T-cell (primary cell): ENCODE measurements at regions not wholly inside any gene's neighbourhood (a gene's known extent, or its start where the extent isn't known, plus 50 kb on each side); places are given as distances from the start of the nearest gene placed in this dataset.

ENCODE experiments used
- ATAC-seq, 4 experiments: fragments of 200-7000 bp in 3 of 4; fragments of 150-1000 bp in 1 of 4; cut with Tn5 transposase; replicated peaks in 1 of 4; 1 replicate in 3 of 4; 2 replicates in 1 of 4; pipeline ENCODE4 v1.10.0; 2021; ENCODE audit warnings: moderate library complexity in 3 of 4, mild to moderate bottlenecking in 2 of 4, moderate number of reproducible peaks in 1 of 4
- CTCF ChIA-PET, 2 donors: fragments of 300-600 bp; sonication (Branson Sonifier 250); formaldehyde crosslinking; loops; one replicate each; lab custom pipeline; 2022; ENCODE audit warnings: antibody characterized with exemption in 2 of 2; lab: Charles Lee
- POLR2A ChIA-PET, 2 donors: fragments of 300-600 bp; sonication (Branson Sonifier 250); formaldehyde crosslinking; loops; one replicate each; lab custom pipeline; 2022; ENCODE audit warnings: antibody characterized with exemption in 2 of 2; lab: Charles Lee
- DNase-seq, 35 experiments: peaks; one replicate each; pipeline versions ENCODE4 v3.0.0 to v3.0.0-alpha.2; 2013 to 2023
- H3K27ac ChIP-seq: one replicate; pipeline ENCODE4 v1.5.1; 2013; ENCODE audit warnings: low read length
- H3K27me3 ChIP-seq, 2 experiments: replicated peaks in 1 of 2; 1 replicate in 1 of 2; 2 replicates in 1 of 2; pipeline versions ENCODE4 v1.6.1 to v1.7.0; 2013; ENCODE audit warnings: low read length in 1 of 2, mixed read lengths in 1 of 2; ENCODE audit not compliant: control insufficient read depth in 2 of 2, insufficient read depth in 2 of 2; ENCODE audit errors: extremely low read depth in 1 of 2
- H3K36me3 ChIP-seq, 2 donors: 1 replicate in 1 of 2; 2 replicates in 1 of 2; pipeline versions ENCODE4 v1.6.1 to v1.7.0; 2013; ENCODE audit warnings: low read length in 1 of 2; ENCODE audit not compliant: control insufficient read depth in 2 of 2, insufficient read depth in 1 of 2; ENCODE audit errors: extremely low read depth in 1 of 2
- H3K4me1 ChIP-seq, 2 experiments: 1 replicate in 1 of 2; 2 replicates in 1 of 2; pipeline versions ENCODE4 v1.6.1 to v1.7.0; 2013; ENCODE audit warnings: low read length in 2 of 2, mixed read lengths in 1 of 2; ENCODE audit not compliant: insufficient read depth in 2 of 2, control insufficient read depth in 1 of 2; ENCODE audit errors: extremely low read depth in 1 of 2
- H3K4me3 ChIP-seq, 2 donors: 1 replicate in 1 of 2; 2 replicates in 1 of 2; pipeline versions ENCODE4 v1.5.1 to v1.7.0; 2013; ENCODE audit warnings: mild to moderate bottlenecking in 2 of 2, low read length in 1 of 2, moderate library complexity in 1 of 2; ENCODE audit not compliant: control insufficient read depth in 1 of 2; ENCODE audit errors: extremely low read depth in 1 of 2
- H3K9me3 ChIP-seq: 2 replicates; pipeline ENCODE4 v1.7.0; 2013
- H3K27ac Mint-ChIP-seq, 2 donors: one replicate each; pipeline ENCODE4 v1.8.0; 2020 to 2021; ENCODE audit warnings: mild to moderate bottlenecking in 2 of 2, mixed read lengths in 2 of 2
- H3K27me3 Mint-ChIP-seq, 2 donors: one replicate each; pipeline ENCODE4 v1.8.0; 2021 to 2022; ENCODE audit warnings: mixed read lengths in 2 of 2
- H3K36me3 Mint-ChIP-seq: one replicate; pipeline ENCODE4 v1.8.0; 2021; ENCODE audit warnings: mixed read lengths
- H3K4me1 Mint-ChIP-seq, 3 donors: one replicate each; pipeline ENCODE4 v1.8.0; 2020 to 2022; ENCODE audit warnings: mixed read lengths in 3 of 3, mild to moderate bottlenecking in 1 of 3
- H3K4me3 Mint-ChIP-seq, 3 donors: one replicate each; pipeline ENCODE4 v1.8.0; 2020 to 2022; ENCODE audit warnings: mild to moderate bottlenecking in 3 of 3, mixed read lengths in 3 of 3, moderate library complexity in 3 of 3
- H3K9me3 Mint-ChIP-seq, 3 donors: one replicate each; pipeline ENCODE4 v1.8.0; 2020 to 2022; ENCODE audit warnings: mixed read lengths in 3 of 3
- WGBS: methylation state at CpG from one replicate; pipeline ENCODE4 v1.1.5; 2013; ENCODE audit warnings: missing lambda C conversion rate; ENCODE audit not compliant: insufficient coverage; 5-methylcytosine and 5-hydroxymethylcytosine counted together

DNA sequence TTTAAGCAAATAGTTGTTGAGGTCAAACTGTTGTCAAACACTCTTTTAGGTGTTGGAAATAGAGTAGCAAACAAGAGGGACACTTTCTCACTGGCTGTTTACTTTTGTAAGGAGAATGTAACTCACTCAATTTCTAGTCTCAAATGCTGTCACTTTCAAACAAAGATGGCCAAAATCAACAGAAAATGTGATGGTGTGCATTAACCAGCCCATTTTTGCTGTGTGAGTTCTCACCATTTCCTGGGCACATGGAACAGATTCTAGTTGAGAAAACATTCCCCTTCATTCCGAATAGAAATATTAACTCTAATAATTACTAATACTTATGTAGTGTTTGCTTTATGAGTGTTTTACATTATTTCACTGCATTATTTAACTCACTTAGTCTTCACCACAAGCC is 128.2 kb upstream of the XYLT1 start:
- Histone ChIP-seq H3K4me1 (no peaks in the 10 kb centered on the region), H3K27ac (no peak overlapping the region), H3K36me3 (no peaks in the 10 kb centered on the region), H3K27me3 (peaks cover 0 to 7% of the 10 kb centered on the region in 2 experiments), H3K4me3 (no peak overlapping the region), H3K9me3 (no peaks in the 10 kb centered on the region)
- Mint-ChIP-seq H3K27me3 (peaks cover 9 to 15% of the 10 kb centered on the region in 2 donors), H3K9me3 (peaks cover 0 to 14% (median 0%) of the 10 kb centered on the region in 3 donors), H3K4me1 (no peaks in the 10 kb centered on the region), H3K36me3 (peaks cover 5% of the 10 kb centered on the region), H3K27ac (no peak overlapping the region), H3K4me3 (no peak overlapping the region)
- WGBS: no CpG with 5 or more reads among the region's 1 CpG
- CTCF ChIA-PET: interaction anchor here in 1 of 2 donors (1.5 kb wide), 1 partner anchor 20 kb away, joined by 3 read pairs; no protein-coding TSS in a partner anchor
- ATAC-seq: no peak
- POLR2A ChIA-PET: interaction anchor here in 1 of 2 donors (0.6 kb wide), 1 partner anchor 91 kb away, joined by 3 read pairs; no protein-coding TSS in a partner anchor
- no peak for DNase-seq

- ATAC-seq (peak in 1 of 4 experiments; percentile 59), DNase-seq (peak in 24 of 35 experiments; percentile 2 to 55 (median 18))
- Histone ChIP-seq H3K36me3 (no peaks in the 10 kb centered on the region), H3K27me3 (peaks cover 0 to under 1% of the 10 kb centered on the region in 2 experiments), H3K9me3 (no peaks in the 10 kb centered on the region), H3K27ac (peak overlapping the region; percentile 80), H3K4me1 (peaks cover 0 to 4% of the 10 kb centered on the region in 2 experiments), H3K4me3 (no peak overlapping the region)
- Mint-ChIP-seq H3K9me3 (peaks cover 3 to 6% (median 5%) of the 10 kb centered on the region in 3 donors), H3K27me3 (peaks cover 7 to 26% of the 10 kb centered on the region in 2 donors), H3K27ac (peak overlapping the region; percentile 1 to 79), H3K36me3 (no peaks in the 10 kb centered on the region), H3K4me1 (peaks cover 0 to 6% (median 5%) of the 10 kb centered on the region in 3 donors), H3K4me3 (peak overlapping the region in 1 of 3 donors; percentile 35)
- ChIA-PET CTCF (interaction anchor here in 1 of 2 donors (0.5 kb wide), 1 partner anchor 10 kb away, joined by 3 read pairs; no protein-coding TSS in a partner anchor), POLR2A (interaction anchor here (0.7 kb wide), 2 partner anchors 120 to 245 kb away, joined by 3 read pairs; no protein-coding TSS in a partner anchor)
- WGBS: 68% methylated on average over 2 of the region's 12 CpGs
Measured at GRCh38 chr16:17591655-17592405, 121.1 kb upstream of the XYLT1 start.

DNA sequence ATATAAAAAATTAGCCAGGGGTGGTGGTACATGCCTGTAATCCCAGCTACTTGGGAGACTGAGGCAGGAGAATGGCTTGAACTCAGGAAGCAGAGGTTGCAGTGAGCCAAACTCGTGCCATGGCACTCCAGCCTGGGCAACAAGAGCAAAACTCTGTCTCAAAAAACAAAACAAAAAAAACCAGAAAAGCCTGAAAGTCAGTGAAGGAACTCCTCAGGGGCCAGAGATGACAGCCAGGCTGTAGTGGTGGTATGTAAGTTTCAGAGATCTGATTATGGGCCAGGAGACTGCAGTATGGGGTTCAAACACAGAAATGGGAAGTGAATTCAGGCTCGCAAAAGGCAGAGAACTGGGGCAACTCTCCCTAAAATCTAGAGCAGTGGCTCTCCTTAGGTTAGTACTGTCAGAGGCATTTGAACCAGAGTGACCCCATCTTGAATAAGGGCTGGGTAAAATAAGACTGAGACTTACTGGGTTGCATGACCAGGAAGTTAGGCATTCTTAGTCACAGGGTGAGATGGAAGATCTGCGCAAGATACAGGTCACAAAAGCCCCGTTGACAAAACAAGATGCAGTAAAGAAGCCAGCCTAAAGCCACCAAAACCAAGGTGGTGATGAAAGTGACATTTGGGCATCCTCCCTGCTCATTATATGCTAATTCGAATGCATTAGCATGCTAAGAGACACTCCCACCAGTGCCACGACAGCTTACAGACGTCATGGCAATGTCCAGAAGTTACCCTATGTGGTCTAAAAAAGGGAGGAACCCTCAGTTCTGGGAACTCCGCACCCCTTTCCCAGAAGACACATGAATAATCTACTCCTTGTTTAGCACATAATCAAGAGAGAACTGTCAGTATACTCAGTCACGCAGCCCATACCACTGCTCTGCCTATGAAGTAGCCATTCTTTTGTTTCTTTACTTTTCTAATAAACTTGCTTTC is 120.2 kb upstream of the XYLT1 start:
- DNase-seq (peak in 30 of 35 experiments; percentile 3 to 65 (median 34)), ATAC-seq (peak; percentile 38 to 78 (median 59))
- Mint-ChIP-seq H3K27me3 (peaks cover 7 to 26% of the 10 kb centered on the region in 2 donors), H3K36me3 (no peaks in the 10 kb centered on the region), H3K27ac (peak overlapping the region; percentile 34 to 79), H3K4me1 (peaks cover 0 to 6% (median 5%) of the 10 kb centered on the region in 3 donors), H3K9me3 (peaks cover 3 to 7% (median 5%) of the 10 kb centered on the region in 3 donors), H3K4me3 (peak overlapping the region in 1 of 3 donors; percentile 35)
- CTCF ChIA-PET: no interaction called here
- Histone ChIP-seq H3K4me1 (peaks cover 0 to 4% of the 10 kb centered on the region in 2 experiments), H3K36me3 (no peaks in the 10 kb centered on the region), H3K27me3 (no peaks in the 10 kb centered on the region), H3K27ac (peak overlapping the region; percentile 80), H3K9me3 (no peaks in the 10 kb centered on the region), H3K4me3 (no peak overlapping the region)
- WGBS: 66% methylated on average over 7 of the region's 9 CpGs
- POLR2A ChIA-PET: no interaction called here

DNA sequence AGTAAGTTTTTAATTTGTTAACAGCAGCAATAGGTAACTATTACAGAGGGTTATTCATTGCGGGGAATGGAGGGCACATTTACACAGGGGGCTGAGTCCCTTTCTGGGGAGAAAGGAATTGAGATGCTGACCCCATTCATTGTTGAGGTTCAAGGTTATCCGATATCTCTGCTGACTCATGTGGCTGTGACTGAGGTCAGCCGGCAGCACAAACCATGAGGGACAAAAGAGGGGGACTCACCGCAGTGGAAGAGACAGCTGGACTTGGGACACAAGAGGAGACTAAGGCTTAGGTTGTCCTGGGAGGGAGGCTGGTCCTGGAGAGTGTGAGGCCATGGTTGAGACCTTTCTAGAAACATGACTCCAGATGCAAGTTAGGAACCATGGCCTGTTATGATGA is 119.1 kb upstream of the XYLT1 start:
- Mint-ChIP-seq H3K36me3 (no peaks in the 10 kb centered on the region), H3K9me3 (peaks cover 5 to 17% (median 9%) of the 10 kb centered on the region in 3 donors), H3K4me3 (no peak overlapping the region), H3K27me3 (peaks cover 7 to 32% of the 10 kb centered on the region in 2 donors), H3K27ac (no peak overlapping the region), H3K4me1 (peaks cover 0 to 6% (median 5%) of the 10 kb centered on the region in 3 donors)
- Histone ChIP-seq H3K27ac (no peak overlapping the region), H3K4me1 (peaks cover 0 to 4% of the 10 kb centered on the region in 2 experiments), H3K27me3 (no peaks in the 10 kb centered on the region), H3K36me3 (no peaks in the 10 kb centered on the region), H3K4me3 (no peak overlapping the region), H3K9me3 (no peaks in the 10 kb centered on the region)
- ChIA-PET POLR2A (interaction anchor here in 1 of 2 donors (0.6 kb wide), 1 partner anchor 13 kb away, joined by 4 read pairs; no protein-coding TSS in a partner anchor), CTCF (no interaction called here)
- 88% methylated on average over 4 of the region's 4 CpGs for whole genome bisulfite sequencing
- DNase-seq: no peak
- ATAC-seq: no peak

DNA sequence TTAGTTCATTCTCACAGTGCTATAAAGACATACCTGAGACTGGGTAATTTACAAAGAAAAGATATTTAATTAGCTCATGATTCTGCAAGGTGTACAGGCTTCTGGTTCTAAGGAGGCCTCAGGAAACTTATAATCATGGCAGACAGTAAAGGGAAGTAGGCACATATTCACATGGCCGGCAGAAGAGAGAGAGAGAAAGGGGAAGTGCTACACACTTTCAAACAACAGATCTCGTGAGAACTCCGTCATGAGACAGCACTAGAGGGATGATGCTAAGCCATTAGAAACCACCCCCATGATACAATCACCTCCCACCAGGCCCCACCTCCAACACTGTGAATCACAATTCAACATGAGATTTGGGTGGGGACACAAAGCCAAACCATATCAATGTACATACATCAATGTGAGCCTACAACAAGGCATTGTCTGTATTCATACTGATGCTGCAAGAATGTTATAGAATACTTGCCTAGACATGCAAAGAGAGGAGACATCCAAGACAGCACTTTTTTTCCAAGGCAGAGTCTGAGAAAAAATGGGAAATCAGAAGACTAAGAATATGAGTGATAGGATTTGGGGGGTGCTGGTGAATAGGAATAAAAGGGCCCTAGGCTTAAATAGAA is 114.8 kb upstream of the XYLT1 start:
- no peak for DNase-seq
- Mint-ChIP-seq H3K4me3 (no peak overlapping the region), H3K27me3 (peaks cover 13 to 33% of the 10 kb centered on the region in 2 donors), H3K36me3 (no peaks in the 10 kb centered on the region), H3K4me1 (no peaks in the 10 kb centered on the region), H3K27ac (no peak overlapping the region), H3K9me3 (peaks cover 9 to 25% (median 10%) of the 10 kb centered on the region in 3 donors)
- CTCF ChIA-PET: interaction anchor here in 1 of 2 donors (0.9 kb wide), 1 partner anchor 14 kb away, joined by 3 read pairs; no protein-coding TSS in a partner anchor
- Histone ChIP-seq H3K27me3 (no peaks in the 10 kb centered on the region), H3K4me1 (peaks cover 0 to under 1% of the 10 kb centered on the region in 2 experiments), H3K4me3 (no peak overlapping the region), H3K27ac (no peak overlapping the region), H3K9me3 (no peaks in the 10 kb centered on the region), H3K36me3 (no peaks in the 10 kb centered on the region)
- POLR2A ChIA-PET: no interaction called here
- no CpG with 5 or more reads among the region's 3 CpGs for WGBS
- no peak for ATAC-seq
